GM23248 (cell line): ENCODE measurements at regions not wholly inside any gene's neighbourhood (a gene's known extent, or its start where the extent isn't known, plus 50 kb on each side); places are given as distances from the start of the nearest gene placed in this dataset.

Source experiments
- DNase-seq: peaks from one replicate; pipeline ENCODE4 v3.0.0-alpha.2; 2015
- H2AFZ ChIP-seq: fragments of 200-600 bp; sonication (generic); 2 replicates; pipeline ENCODE4 v1.6.1; 2016; ENCODE audit warnings: antibody characterized with exemption
- H3F3A ChIP-seq: fragments of 200-600 bp; sonication (generic); 2 replicates; pipeline ENCODE4 v1.6.1; 2016; ENCODE audit warnings: mild to moderate bottlenecking, antibody characterized with exemption, mixed run types; ENCODE audit not compliant: insufficient read depth
- H3K27ac ChIP-seq: fragments of 200-600 bp; sonication (generic); 2 replicates; pipeline ENCODE4 v1.5.1; 2016; ENCODE audit warnings: mild to moderate bottlenecking
- H3K27me3 ChIP-seq: fragments of 200-600 bp; sonication (generic); replicated peaks from 2 replicates; pipeline ENCODE4 v1.6.1; 2016; ENCODE audit warnings: mild to moderate bottlenecking; ENCODE audit not compliant: insufficient read depth
- H3K36me3 ChIP-seq: fragments of 200-600 bp; sonication (generic); 2 replicates; pipeline ENCODE4 v1.6.1; 2016; ENCODE audit warnings: low read depth, mild to moderate bottlenecking
- H3K4me1 ChIP-seq: fragments of 200-600 bp; sonication (generic); 2 replicates; pipeline ENCODE4 v1.6.1; 2016; ENCODE audit warnings: mild to moderate bottlenecking; ENCODE audit not compliant: insufficient read depth
- H3K4me2 ChIP-seq: fragments of 200-600 bp; sonication (generic); one replicate; pipeline ENCODE4 v1.6.1; 2016; ENCODE audit warnings: mild to moderate bottlenecking; ENCODE audit not compliant: unreplicated experiment
- H3K4me3 ChIP-seq: fragments of 200-600 bp; sonication (generic); 2 replicates; pipeline ENCODE4 v1.5.1; 2016; ENCODE audit warnings: mild to moderate bottlenecking
- H3K79me2 ChIP-seq: fragments of 200-600 bp; sonication (generic); 2 replicates; pipeline ENCODE4 v1.6.1; 2016; ENCODE audit warnings: mild to moderate bottlenecking; ENCODE audit not compliant: insufficient read depth
- H3K9ac ChIP-seq: fragments of 200-600 bp; sonication (generic); 2 replicates; pipeline ENCODE4 v1.6.1; 2016; ENCODE audit warnings: mild to moderate bottlenecking
- H3K9me2 ChIP-seq: fragments of 200-600 bp; sonication (generic); 2 replicates; pipeline ENCODE4 v1.6.1; 2016; ENCODE audit warnings: mixed run types, mild to moderate bottlenecking, moderate library complexity; ENCODE audit not compliant: insufficient read depth
- H3K9me3 ChIP-seq: fragments of 200-600 bp; sonication (generic); one replicate; pipeline ENCODE4 v1.6.1; 2017; ENCODE audit warnings: low read depth
- H4K20me1 ChIP-seq: fragments of 200-600 bp; sonication (generic); 2 replicates; pipeline ENCODE4 v1.6.0; 2016; ENCODE audit not compliant: insufficient read depth
- EZH2 ChIP-seq: fragments of 200-600 bp; sonication (generic); IDR thresholded peaks from 2 replicates; pipeline ENCODE4 v1.6.1; 2018; ENCODE audit warnings: antibody characterized with exemption, mild to moderate bottlenecking; ENCODE audit not compliant: insufficient read depth, poor library complexity, severe bottlenecking
- EZH2phosphoT487 ChIP-seq: fragments of 200-600 bp; sonication (generic); IDR thresholded peaks from 2 replicates; pipeline ENCODE4 v1.6.1; 2018; ENCODE audit warnings: antibody characterized with exemption, moderate library complexity, mild to moderate bottlenecking, low read depth; ENCODE audit not compliant: insufficient read depth
- WGBS, 2 experiments: methylation state at CpG; one replicate each; pipeline ENCODE4 v1.1.6; 2015 to 2017; ENCODE audit warnings: low lambda C conversion rate in 2 of 2, low coverage in 1 of 2; ENCODE audit errors: missing lambda C conversion rate in 2 of 2; 5-methylcytosine and 5-hydroxymethylcytosine counted together
- in situ Hi-C: fragments of 300-500 bp; cut with MboI; formaldehyde crosslinking; loops from 2 replicates; pipeline ENCODE4 v1.15.0; 2020

DNA sequence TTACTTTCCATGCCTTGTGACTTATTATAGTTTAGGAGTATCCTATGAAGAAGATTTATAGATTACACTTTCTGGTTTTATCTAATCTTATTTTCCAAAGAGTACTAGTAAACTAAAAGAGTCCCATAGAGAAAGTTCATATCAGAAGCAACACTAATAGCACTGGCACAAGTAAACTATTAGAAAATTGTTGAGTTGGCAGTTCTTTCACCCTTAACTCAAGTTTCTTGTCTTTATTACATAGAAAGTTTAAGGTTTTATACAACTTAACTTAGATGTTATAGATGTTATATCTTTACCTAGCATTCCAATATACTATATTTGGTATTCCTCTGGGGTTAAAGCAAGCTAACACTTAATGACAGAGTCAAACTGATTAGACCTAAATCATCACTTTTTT lies 437.8 kb upstream of the ARRDC3 start:
- Histone ChIP-seq H3F3A (no peaks in the 10 kb centered on the region), H3K27me3 (no peaks in the 10 kb centered on the region), H3K9me3 (no peaks in the 10 kb centered on the region), H3K36me3 (no peaks in the 10 kb centered on the region), H3K4me2 (no peak overlapping the region), H3K4me1 (no peaks in the 10 kb centered on the region), H4K20me1 (no peaks in the 10 kb centered on the region), H3K4me3 (no peak overlapping the region), H2AFZ (no peak overlapping the region), H3K9ac (no peak overlapping the region), H3K27ac (no peak overlapping the region), H3K79me2 (no peaks in the 10 kb centered on the region), H3K9me2 (no peaks in the 10 kb centered on the region)
- DNase-seq, result no peak
- in situ Hi-C loops, result no loop called here
- TF ChIP-seq EZH2phosphoT487 (no peak), EZH2 (no peak)

DNA sequence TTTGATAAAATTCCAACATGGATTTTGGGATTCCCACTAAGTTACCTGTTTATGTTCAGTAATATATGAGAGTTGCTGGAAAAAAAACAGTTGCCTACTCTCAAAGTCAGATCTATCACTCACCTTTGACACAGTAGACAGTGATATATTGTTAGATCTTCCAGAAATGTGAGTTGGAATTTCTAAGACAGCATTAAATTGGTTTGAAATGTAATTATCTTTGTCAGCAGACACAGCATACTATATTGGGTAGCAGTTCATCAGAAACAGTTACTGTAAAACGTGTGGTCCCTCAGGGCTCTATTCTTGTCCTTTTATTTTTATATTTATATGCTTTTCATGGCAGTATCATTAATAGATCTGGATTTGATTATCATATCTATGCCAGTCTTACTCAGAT lies 433.6 kb upstream of the ARRDC3 start:
- H3K4me2 ChIP-seq, result no peak overlapping the region
- TF ChIP-seq EZH2phosphoT487 (no peak), EZH2 (no peak)
- H3K9ac ChIP-seq, result no peak overlapping the region
- no peaks in the 10 kb centered on the region for H3K79me2 ChIP-seq
- no peak for DNase-seq
- H3K4me1 ChIP-seq, result no peaks in the 10 kb centered on the region
- no peak overlapping the region for H3K4me3 ChIP-seq
- no peak overlapping the region for H3K27ac ChIP-seq
- H4K20me1 ChIP-seq, result no peaks in the 10 kb centered on the region
- H3K9me2 ChIP-seq, result no peaks in the 10 kb centered on the region
- H3K9me3 ChIP-seq, result no peaks in the 10 kb centered on the region
- H3K27me3 ChIP-seq, result no peaks in the 10 kb centered on the region
- in situ Hi-C loops, result no loop called here
- no peak overlapping the region for H2AFZ ChIP-seq
- 0% methylated on average over 1 of the region's 1 CpG for WGBS, 2 experiments
- no peaks in the 10 kb centered on the region for H3K36me3 ChIP-seq
- no peaks in the 10 kb centered on the region for H3F3A ChIP-seq

DNA sequence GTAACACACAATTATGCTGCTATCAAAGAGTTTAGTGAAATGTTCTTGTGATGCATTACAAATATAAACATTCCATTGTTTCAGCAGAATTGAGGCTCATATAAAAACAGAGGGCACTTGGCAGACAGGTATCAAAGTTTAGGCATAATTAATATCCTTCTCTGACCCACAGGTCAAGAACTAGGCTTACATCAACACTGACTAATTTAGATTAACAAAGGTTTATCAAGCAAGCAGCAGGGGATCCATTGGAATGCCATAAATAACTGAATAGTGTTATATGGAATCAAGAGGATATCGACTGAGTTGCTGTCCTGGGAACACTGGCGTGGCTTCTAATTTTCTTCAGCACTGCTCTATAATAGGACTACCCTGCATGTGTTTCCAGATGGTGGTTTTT lies 414.5 kb upstream of the ARRDC3 start:
- no peak for DNase-seq
- Histone ChIP-seq H3K27ac (no peak overlapping the region), H3K27me3 (no peaks in the 10 kb centered on the region), H3K4me1 (no peaks in the 10 kb centered on the region), H3K9me3 (no peaks in the 10 kb centered on the region), H3K4me2 (no peak overlapping the region), H3K9ac (no peak overlapping the region), H3K9me2 (no peaks in the 10 kb centered on the region), H3K79me2 (no peaks in the 10 kb centered on the region), H3F3A (no peaks in the 10 kb centered on the region), H4K20me1 (no peaks in the 10 kb centered on the region), H2AFZ (no peak overlapping the region), H3K4me3 (no peak overlapping the region), H3K36me3 (no peaks in the 10 kb centered on the region)
- TF ChIP-seq EZH2phosphoT487 (no peak), EZH2 (no peak)
- 4 to 5% methylated on average over 2 of the region's 2 CpGs for WGBS, 2 experiments
- in situ Hi-C loops, result no loop called here

DNA sequence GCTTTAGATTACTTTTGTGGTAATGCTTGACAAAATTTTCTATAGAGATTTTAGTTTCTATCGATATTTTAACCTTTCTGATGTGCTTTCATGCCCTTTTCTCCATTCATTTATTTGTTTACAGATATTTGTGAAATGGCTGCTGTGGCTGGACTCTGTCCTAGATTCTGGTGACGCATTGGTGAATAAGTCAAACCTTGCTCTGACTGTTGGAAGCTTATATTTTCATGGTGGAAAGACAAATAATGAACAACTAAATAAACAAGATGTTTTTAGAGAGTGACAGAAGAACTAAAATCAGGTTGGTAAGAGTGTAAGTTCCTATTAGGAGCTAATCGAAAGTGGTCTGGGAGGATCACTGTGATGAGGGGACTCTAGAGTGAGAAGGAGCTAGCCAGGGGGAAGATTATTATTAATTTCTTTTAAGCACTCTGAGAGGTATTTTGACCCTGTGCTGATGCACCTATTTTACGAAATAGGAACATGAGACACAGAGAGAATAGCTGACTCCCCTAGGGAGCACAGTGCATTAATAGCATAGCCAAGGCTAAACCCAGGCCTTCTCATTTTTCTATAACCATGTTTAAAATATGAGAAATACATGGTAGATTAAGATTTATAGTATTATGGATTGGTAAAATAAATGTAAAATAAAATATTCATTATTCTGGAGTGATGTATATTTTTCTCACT lies 411.9 kb upstream of the ARRDC3 start:
- 37 to 38% methylated on average over 4 of the region's 4 CpGs for WGBS, 2 experiments
- peak; percentile 2 for DNase-seq
- in situ Hi-C loops, result no loop called here

DNA sequence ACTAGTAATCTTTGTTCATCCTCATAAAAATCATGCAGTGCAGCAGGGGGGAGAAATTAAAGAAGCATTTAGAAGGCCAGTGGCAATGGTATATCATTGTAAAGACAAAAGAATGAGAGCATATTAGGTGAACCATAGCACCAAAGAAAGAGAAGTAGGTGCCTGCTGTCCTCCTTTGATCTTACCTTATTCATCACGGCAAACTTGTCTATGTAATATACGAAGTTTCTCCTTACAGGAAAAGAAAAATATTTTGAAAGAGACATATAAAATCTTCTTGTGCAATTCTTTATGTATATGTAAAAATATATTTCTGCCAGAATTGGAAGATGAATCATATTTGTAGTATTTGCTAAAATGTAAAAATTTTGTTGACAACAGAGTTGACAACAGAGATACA lies 411.3 kb upstream of the ARRDC3 start:
- Histone ChIP-seq H3K4me3 (no peak overlapping the region), H3K9me2 (no peaks in the 10 kb centered on the region), H3K27me3 (no peaks in the 10 kb centered on the region), H3K9me3 (peaks cover 3% of the 10 kb centered on the region), H3F3A (no peaks in the 10 kb centered on the region), H3K79me2 (no peaks in the 10 kb centered on the region), H3K4me1 (no peaks in the 10 kb centered on the region), H3K36me3 (no peaks in the 10 kb centered on the region), H4K20me1 (no peaks in the 10 kb centered on the region), H3K27ac (no peak overlapping the region), H2AFZ (no peak overlapping the region), H3K9ac (no peak overlapping the region), H3K4me2 (no peak overlapping the region)
- no peak for TF ChIP-seq EZH2
- no peak for TF ChIP-seq EZH2phosphoT487
- no peak for DNase-seq
- in situ Hi-C loops, result no loop called here
- WGBS, 2 experiments, result 40 to 51% methylated on average over 2 of the region's 2 CpGs

More for the DNA sequence above, 411.9 kb upstream of the ARRDC3 start:
- Histone ChIP-seq H3K9ac (no peak overlapping the region), H3K27me3 (no peaks in the 10 kb centered on the region), H3K36me3 (no peaks in the 10 kb centered on the region), H3K4me3 (no peak overlapping the region), H3K4me1 (no peaks in the 10 kb centered on the region), H3F3A (no peaks in the 10 kb centered on the region), H3K9me3 (peaks cover 3% of the 10 kb centered on the region), H3K27ac (no peak overlapping the region), H2AFZ (no peak overlapping the region), H3K79me2 (no peaks in the 10 kb centered on the region), H3K9me2 (no peaks in the 10 kb centered on the region), H4K20me1 (no peaks in the 10 kb centered on the region), H3K4me2 (no peak overlapping the region)
- TF ChIP-seq EZH2phosphoT487, result no peak
- no peak for TF ChIP-seq EZH2
